Activated B cell treated with CpG ODN at 0.5 μM for 24 hours (primary cell): ENCODE measurements at regions not wholly inside any gene's neighbourhood (a gene's known extent, or its start where the extent isn't known, plus 50 kb on each side); places are given as distances from the start of the nearest gene placed in this dataset.

Experiments used
- ATAC-seq: fragments of 200-7000 bp; cut with Tn5 transposase; one replicate; pipeline ENCODE4 v1.10.0; 2021; ENCODE audit warnings: low read depth, mild to moderate bottlenecking, moderate library complexity
- CTCF ChIA-PET: fragments of 350-600 bp; sonication (Branson Sonifier 250); formaldehyde crosslinking; loops from one replicate; lab custom pipeline; 2021; ENCODE audit warnings: antibody characterized with exemption; lab: Charles Lee
- POLR2A ChIA-PET: fragments of 350-600 bp; sonication (Branson Sonifier 250); formaldehyde crosslinking; loops from one replicate; lab custom pipeline; 2021; ENCODE audit warnings: antibody characterized with exemption; lab: Charles Lee
- DNase-seq: peaks from one replicate; pipeline ENCODE4 v3.0.0; 2022
- H3K27ac Mint-ChIP-seq: one replicate; pipeline ENCODE4 v1.8.0; 2020; ENCODE audit warnings: mixed read lengths
- H3K27me3 Mint-ChIP-seq: one replicate; pipeline ENCODE4 v1.8.0; 2021; ENCODE audit warnings: mixed read lengths
- H3K36me3 Mint-ChIP-seq: one replicate; pipeline ENCODE4 v1.8.0; 2021; ENCODE audit warnings: low read depth, mixed read lengths
- H3K4me1 Mint-ChIP-seq: one replicate; pipeline ENCODE4 v1.8.0; 2021; ENCODE audit warnings: mixed read lengths
- H3K4me3 Mint-ChIP-seq: one replicate; pipeline ENCODE4 v1.8.0; 2020; ENCODE audit warnings: mild to moderate bottlenecking, mixed read lengths
- H3K9me3 Mint-ChIP-seq: one replicate; pipeline ENCODE4 v1.8.0; 2020; ENCODE audit warnings: mixed read lengths
- CTCF ChIP-seq: fragments of 200-600 bp; IDR thresholded peaks from one replicate; pipeline ENCODE4 v1.8.0; 2022; ENCODE audit warnings: antibody characterized with exemption, mild to moderate bottlenecking
- intact Hi-C: fragments of 100-400 bp; cut with micrococcal nuclease; formaldehyde crosslinking; loops from one replicate; pipeline ENCODE4 v1.15.1; 2024

- no peak for TF ChIP-seq CTCF
- ChIA-PET POLR2A (no interaction called here), CTCF (no interaction called here)
- ATAC-seq (no peak), DNase-seq (no peak)
- Mint-ChIP-seq H3K4me1 (no peaks in the 10 kb centered on the region), H3K9me3 (no peaks in the 10 kb centered on the region), H3K27ac (no peak overlapping the region), H3K4me3 (no peak overlapping the region), H3K36me3 (no peaks in the 10 kb centered on the region), H3K27me3 (no peaks in the 10 kb centered on the region)
- intact Hi-C loops, result no loop called here
These were observed 236.2 kb upstream of the EGLN3 start for GRCh38 chr14:34187061-34187460.

DNA sequence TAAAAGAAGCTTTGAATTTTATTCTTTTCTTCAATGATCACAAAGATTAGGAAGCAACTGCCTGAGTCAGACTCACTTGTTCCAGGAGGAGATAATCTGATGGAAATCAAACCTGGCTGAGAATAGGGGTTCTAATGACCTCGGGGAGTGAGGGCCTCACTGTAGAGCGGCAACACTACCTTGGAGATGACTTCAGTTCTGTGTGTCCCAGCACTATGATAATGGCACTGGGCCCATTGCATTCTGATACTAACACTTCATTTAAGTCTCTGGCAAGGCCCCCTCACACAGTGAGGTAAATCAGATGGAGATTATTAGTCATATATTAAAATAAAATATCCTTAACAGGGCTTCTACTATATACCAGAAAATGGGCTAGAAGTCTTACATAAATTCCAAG lies 233.3 kb upstream of the EGLN3 start:
- Mint-ChIP-seq H3K36me3 (no peaks in the 10 kb centered on the region), H3K27ac (no peak overlapping the region), H3K4me1 (no peaks in the 10 kb centered on the region), H3K9me3 (no peaks in the 10 kb centered on the region), H3K4me3 (no peak overlapping the region), H3K27me3 (no peaks in the 10 kb centered on the region)
- TF ChIP-seq CTCF, result no peak
- ChIA-PET CTCF (no interaction called here), POLR2A (no interaction called here)
- no peak for DNase-seq
- no peak for ATAC-seq
- intact Hi-C loops, result no loop called here

DNA sequence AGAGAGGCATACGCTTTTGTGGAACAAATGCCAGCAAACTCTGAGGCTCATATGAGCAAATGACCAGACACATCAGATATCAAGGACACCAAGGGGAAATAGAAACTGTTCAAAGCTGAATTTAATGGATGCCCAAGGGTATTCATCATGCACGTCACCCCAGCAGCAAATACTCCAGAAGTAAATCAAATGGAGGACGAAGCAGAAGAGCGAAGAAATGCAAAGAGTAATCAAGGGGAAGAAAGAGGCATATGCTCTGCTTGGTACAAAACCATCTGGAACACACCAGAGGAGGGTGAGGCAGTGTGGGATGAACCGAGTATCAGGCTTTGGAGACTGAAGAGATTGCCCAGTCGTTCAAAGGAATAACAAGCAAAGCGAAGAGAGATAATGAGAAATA lies 232.6 kb upstream of the EGLN3 start:
- no peak overlapping the region for H3K4me3 Mint-ChIP-seq
- no peak for TF ChIP-seq CTCF
- ChIA-PET CTCF (no interaction called here), POLR2A (no interaction called here)
- H3K27ac Mint-ChIP-seq, result no peak overlapping the region
- ATAC-seq (no peak), DNase-seq (no peak)
- no peaks in the 10 kb centered on the region for H3K4me1 Mint-ChIP-seq
- H3K36me3 Mint-ChIP-seq, result no peaks in the 10 kb centered on the region
- intact Hi-C loops, result no loop called here
- H3K27me3 Mint-ChIP-seq, result no peaks in the 10 kb centered on the region
- H3K9me3 Mint-ChIP-seq, result no peaks in the 10 kb centered on the region

DNA sequence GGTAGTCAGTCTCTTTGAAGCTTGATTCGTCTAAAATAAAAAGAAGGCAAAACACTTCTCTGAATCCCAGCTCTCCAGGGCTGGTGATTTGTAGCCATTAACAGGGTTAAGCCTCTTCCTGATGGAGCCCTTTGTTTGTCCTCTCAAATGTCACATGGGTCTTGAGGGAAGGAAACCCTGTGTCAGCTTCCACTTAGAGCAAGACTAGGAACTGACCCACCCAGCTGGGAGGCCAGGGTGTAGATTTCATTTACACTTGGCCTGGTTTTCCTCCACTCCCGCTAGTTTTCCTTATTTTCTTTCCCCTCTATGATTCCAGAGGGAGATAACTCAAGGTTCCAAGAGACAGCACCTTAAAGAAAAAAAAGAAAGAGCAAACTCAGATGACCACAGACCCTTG lies 230.5 kb upstream of the EGLN3 start:
- CTCF ChIA-PET, result no interaction called here
- POLR2A ChIA-PET, result no interaction called here

DNA sequence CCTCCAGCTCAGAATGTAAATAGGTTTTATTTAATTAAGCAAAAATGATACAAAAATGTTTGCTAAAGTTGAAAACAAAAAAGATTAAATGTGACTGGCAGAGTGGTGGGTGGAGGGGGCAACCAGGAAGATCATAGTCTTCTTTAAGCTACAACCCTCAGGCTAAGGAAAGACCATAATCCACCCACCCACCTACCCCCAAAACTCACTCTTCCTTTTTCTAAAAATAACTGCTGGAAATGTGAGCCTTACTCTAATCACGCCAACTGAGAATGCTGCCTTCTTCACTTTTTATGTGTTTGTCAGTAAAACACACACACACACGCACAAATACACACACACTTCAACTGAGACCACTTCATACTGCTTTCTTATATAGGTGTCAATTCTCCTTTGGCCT lies 230.0 kb upstream of the EGLN3 start:
- H3K36me3 Mint-ChIP-seq, result no peaks in the 10 kb centered on the region
- intact Hi-C loops, result no loop called here
- no peaks in the 10 kb centered on the region for H3K9me3 Mint-ChIP-seq
- no peaks in the 10 kb centered on the region for H3K27me3 Mint-ChIP-seq
- no peak overlapping the region for H3K4me3 Mint-ChIP-seq
- ChIA-PET POLR2A (no interaction called here), CTCF (no interaction called here)
- ATAC-seq (no peak), DNase-seq (no peak)
- H3K27ac Mint-ChIP-seq, result no peak overlapping the region
- no peak for TF ChIP-seq CTCF
- H3K4me1 Mint-ChIP-seq, result peaks cover 6% of the 10 kb centered on the region

More for the DNA sequence above, 230.5 kb upstream of the EGLN3 start:
- no peak for DNase-seq
- intact Hi-C loops, result no loop called here
- Mint-ChIP-seq H3K4me3 (no peak overlapping the region), H3K9me3 (no peaks in the 10 kb centered on the region), H3K4me1 (peaks cover under 1% of the 10 kb centered on the region), H3K27me3 (no peaks in the 10 kb centered on the region), H3K36me3 (no peaks in the 10 kb centered on the region), H3K27ac (no peak overlapping the region)
- no peak for TF ChIP-seq CTCF
- no peak for ATAC-seq
